HG03039 (cell line): ENCODE measurements at regions not wholly inside any gene's neighbourhood (a gene's known extent, or its start where the extent isn't known, plus 50 kb on each side); places are given as distances from the start of the nearest gene placed in this dataset.
"Not testable (repeated sequence)": the region's sequence is repeated elsewhere in the genome, so short reads cannot be mapped to it uniquely, and the experiment has no call there.

ENCODE experiments used
- ATAC-seq: cut with Tn5 transposase; IDR thresholded peaks from one replicate; pipeline ENCODE4 v1.9.1; 2021; ENCODE audit warnings: mild to moderate bottlenecking, moderate library complexity; ENCODE audit not compliant: unreplicated experiment

GRCh38 chr5:56733580-56733979 lies 81.8 kb upstream of the MAP3K1 start:
- no peak for ATAC-seq

DNA sequence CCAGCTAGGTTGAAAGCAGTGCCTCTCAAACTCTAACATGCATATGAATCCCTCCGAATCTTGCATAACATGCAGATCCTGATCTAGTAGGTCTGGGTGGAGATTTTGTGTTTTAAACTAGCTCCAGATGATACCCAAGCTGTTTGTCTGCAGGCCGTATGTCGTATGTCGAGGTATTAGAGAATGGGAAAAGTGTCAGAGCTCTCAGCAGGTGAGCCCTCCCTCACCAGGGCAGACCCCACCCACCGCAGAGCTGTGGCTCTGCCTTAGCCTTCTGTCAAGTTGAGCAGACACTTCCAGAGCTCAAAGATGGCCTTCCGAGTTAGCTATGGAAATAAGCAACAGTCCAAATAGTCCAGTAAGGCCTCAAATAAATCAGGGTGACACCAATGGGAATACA lies 83.2 kb upstream of the MAP3K1 start:
- no peak for ATAC-seq

- ATAC-seq, result not testable (repeated sequence)
Observed at GRCh38 chr5:56731473-56731872, 83.9 kb upstream of the MAP3K1 start.

- no peak for ATAC-seq
Observed at GRCh38 chr5:56729488-56729887, 85.9 kb upstream of the MAP3K1 start.

- no peak for ATAC-seq
Observed at GRCh38 chr5:56725711-56726411, 89.5 kb upstream of the MAP3K1 start.

DNA sequence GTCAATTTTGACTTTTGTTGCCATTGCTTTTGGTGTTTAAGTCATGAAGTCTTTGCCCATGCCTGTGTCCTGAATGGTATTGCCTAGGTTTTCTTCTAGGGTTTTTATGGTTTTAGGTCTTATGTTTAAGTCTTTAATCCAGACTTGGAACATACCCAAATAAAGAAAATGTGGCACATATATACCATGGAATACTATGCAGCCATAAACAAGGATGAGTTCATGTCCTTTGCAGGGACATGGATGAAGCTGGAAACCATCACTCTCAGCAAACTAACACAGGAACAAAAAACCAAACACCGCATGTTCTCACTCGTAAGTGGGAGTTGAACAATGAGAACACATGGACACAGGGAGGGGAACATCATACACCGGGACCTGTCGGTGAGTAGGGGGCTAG lies 90.5 kb upstream of the MAP3K1 start:
- not testable (repeated sequence) for ATAC-seq

- no peak for ATAC-seq
Observed at GRCh38 chr5:56722317-56722716, 93.0 kb upstream of the MAP3K1 start.

DNA sequence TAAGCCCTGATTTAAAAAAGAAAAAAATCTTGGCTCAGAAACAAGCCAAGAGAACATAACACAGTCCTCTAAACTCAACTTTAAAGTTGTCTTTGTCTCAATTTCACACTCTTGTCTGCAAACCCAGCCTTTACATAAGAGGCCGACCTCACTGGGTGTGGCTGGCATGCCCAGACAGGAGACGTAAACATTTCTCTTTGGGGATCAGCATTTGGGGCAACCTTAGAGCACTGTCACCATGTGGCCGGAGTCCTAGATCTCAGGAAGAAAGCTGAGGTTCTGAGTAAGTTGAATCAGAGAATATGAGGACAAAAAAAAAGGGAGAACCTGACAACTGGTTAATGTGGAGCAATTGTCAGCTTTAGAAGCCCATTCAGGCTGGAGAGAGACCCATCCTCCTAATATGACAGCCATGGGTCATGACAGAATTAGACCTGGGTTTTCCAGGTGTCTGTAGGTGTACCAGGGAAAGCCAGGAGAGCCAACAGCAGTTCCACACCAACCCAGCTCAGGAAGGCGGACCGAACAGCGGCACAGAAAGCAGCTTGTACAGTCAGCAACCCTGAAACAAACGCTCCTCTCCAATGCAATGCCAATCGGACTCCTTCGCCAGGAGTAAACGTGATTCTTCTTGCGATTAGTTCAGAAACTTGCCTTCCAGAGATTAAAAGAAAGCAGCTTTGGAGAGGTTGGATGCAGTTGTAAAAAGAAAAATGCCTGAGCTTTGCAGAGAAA lies 97.9 kb upstream of the MAP3K1 start:
- ATAC-seq, result no peak

DNA sequence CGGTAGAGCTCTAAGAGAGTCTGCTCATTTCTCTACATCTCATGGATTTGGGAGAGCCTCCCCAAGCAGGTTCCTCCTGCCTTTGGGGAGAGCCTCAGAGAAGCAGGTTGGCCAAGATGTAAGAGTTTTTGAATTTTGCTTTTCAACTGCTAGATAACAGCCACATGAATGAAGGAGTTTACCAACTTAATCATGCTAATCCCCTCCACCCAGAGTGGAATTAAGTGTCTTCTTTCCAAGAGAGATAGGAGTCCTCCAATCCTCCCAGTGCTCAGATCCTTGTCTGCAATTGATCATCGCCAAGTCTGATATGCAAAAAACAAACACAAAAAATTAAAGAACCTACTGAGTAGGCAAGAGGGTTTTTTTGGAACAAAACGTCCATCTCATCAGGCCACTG lies 99.4 kb upstream of the MAP3K1 start:
- ATAC-seq, result no peak

GRCh38 chr5:56712895-56713591 lies 102.3 kb upstream of the MAP3K1 start:
- ATAC-seq, result no peak

- ATAC-seq, result no peak
Observed at GRCh38 chr5:56710826-56711590, 104.3 kb upstream of the MAP3K1 start.

GRCh38 chr5:56706504-56706903 lies 108.8 kb upstream of the MAP3K1 start:
- ATAC-seq, result no peak

- no peak for ATAC-seq
Observed at GRCh38 chr5:56705217-56705616, 110.1 kb upstream of the MAP3K1 start.

- ATAC-seq, result no peak
Observed at GRCh38 chr5:56703952-56704351, 111.4 kb upstream of the MAP3K1 start.

DNA sequence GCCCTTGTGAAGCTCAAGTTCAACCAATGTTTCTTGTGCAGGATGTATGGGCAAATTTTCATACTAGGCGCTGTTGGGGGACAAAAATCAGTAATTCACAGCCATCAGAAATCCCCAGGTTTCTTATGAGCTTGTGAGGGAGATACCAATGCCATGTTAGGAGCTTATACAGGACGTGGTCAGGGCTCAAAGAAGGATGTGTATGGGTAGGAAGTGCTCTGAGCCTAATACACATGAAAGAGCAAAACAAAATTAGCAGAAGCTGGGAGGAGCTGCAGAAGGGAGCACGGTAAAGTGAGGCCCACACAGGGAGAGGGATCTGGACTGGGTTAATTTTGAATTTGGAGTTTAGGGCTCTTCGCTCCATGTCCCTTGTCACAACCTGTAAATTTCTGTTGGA lies 114.6 kb upstream of the MAP3K1 start:
- no peak for ATAC-seq

DNA sequence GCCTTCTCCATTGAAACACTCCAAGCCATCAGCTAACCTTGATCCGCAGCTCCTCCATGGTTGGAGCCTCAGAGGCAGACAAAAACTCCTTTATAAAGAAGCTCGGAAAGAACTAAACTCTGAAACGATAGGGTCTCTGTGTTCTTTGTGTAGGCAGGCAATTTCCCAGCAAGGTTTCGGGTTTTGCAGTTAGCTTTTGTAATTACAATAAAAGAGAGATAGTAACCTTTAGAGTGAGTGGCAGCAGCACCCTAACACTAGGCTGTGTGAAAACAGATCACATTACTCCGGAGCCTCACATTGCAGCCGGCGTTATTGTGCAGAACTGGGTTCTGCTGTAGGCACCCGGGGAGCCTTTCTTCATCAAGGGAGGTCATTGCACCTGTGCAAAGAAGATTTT lies 115.8 kb upstream of the MAP3K1 start:
- ATAC-seq, result no peak

DNA sequence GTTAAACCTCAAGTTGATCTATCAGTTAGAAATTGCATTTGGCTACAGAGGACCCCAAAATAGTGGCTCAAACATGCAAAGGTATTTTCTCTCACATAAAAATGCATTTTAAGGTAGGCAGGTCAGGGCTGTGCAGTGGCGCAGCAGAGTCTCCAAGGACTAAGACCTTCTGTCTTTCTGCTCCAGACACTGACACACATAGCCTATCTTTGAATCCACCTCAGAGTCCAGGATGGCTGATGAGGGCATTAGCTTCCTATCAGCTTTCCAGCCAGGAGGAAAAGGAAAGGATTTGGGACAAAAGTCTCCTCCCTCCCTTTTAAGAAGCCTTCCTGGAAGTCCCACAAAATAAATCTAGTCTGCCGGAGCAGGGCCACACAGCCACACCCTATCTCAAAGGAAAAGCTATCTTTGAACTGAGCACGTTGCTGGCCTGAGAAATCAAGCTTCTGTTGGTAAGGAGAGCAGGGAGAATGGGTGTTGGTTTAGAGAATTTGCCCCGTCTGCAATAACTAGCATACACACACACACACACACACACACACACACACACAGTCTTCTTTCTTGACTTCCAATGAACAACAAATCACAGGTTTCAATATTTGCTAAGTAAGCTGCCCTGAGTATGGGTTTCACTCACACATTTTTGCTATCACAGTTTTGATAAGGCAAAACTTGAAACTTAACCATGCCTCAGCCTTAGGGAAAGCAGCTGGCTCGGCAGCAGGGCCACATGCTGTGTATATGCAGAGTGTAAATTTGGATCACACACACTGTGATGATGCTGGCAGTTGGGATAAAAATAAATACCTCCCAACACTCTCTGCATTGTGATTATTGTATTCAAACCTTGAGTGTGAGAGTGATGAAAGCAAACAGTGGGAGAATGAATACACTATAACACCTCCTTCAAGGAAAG lies 116.6 kb upstream of the MAP3K1 start:
- no peak for ATAC-seq

DNA sequence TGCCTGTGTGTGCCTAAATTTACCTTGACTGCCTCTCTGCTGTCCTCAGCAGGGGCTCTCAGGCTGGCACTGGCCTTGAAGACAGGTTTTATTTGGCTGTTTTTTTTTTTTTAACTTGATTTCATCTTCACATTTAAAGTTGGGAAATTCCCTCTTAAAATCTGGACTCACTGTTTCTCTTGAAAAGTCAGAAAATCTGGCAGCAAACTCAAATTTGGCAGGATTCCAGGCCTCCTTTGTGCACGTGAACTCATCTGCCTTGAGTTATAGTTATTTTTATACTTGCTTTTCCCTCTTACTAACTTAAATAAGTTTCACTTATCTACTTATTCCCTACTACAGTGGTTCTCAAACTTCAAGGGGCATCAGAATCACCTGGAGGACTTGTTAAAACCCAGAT lies 118.4 kb upstream of the MAP3K1 start:
- no peak for ATAC-seq

DNA sequence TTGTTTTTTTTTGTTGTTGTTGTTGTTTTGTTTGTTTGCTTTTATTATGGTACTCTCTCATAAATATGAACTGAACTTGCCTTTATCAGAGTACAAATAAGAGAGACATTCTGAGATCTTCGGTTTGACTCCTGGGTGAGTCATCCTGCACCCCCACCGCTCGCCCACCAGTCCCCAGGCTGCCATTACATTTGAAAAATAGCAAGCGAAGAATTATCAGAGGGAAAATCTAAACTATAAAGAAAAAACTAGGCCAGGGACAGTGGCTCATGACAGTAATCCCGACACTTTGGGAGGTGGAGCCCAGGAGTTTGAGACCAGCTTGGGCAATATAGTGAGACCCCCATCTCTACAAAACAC lies 122.1 kb upstream of the MAP3K1 start:
- ATAC-seq, result no peak
